Sigmoid colon (tissue), 6 donors: ENCODE measurements at regions not wholly inside any gene's neighbourhood (a gene's known extent, or its start where the extent isn't known, plus 50 kb on each side); places are given as distances from the start of the nearest gene placed in this dataset.
"Not testable (repeated sequence)": the region's sequence is repeated elsewhere in the genome, so short reads cannot be mapped to it uniquely, and the experiment has no call there.

Experiments used
- DNase-seq: peaks from one replicate; pipeline ENCODE4 v3.0.0-alpha.2; 2019
- H3K27ac ChIP-seq, 4 donors: fragments of 200-600 bp; sonication (generic); one replicate each; pipeline ENCODE4 v1.5.1; 2016 to 2019; ENCODE audit warnings: mild to moderate bottlenecking in 1 of 4
- H3K27me3 ChIP-seq, 3 donors: fragments of 200-600 bp; sonication (generic); one replicate each; pipeline ENCODE4 v1.5.1; 2019; ENCODE audit warnings: mild to moderate bottlenecking in 1 of 3
- H3K36me3 ChIP-seq, 4 donors: fragments of 200-600 bp; sonication (generic); one replicate each; pipeline ENCODE4 v1.5.1; 2016 to 2019
- H3K4me1 ChIP-seq, 4 donors: fragments of 200-600 bp; sonication (generic); one replicate each; pipeline ENCODE4 v1.5.1; 2017 to 2019
- H3K4me3 ChIP-seq, 4 donors: fragments of 200-600 bp; sonication (generic); one replicate each; pipeline ENCODE4 v1.5.1; 2017 to 2019; ENCODE audit warnings: mild to moderate bottlenecking in 2 of 4, moderate library complexity in 1 of 4
- H3K9me3 ChIP-seq, 4 donors: fragments of 200-600 bp in 3 of 4; sonication (generic) in 3 of 4; one replicate each; pipeline versions ENCODE4 v1.5.1 to v1.6.1; 2013 to 2019
- CTCF ChIP-seq, 4 experiments: fragments of 450-650 bp in 3 of 4; fragments of 200-600 bp in 1 of 4; IDR thresholded peaks; one replicate each; pipeline ENCODE4 v1.5.1; 2016 to 2019; ENCODE audit warnings: antibody characterized with exemption in 4 of 4, mild to moderate bottlenecking in 3 of 4, moderate library complexity in 2 of 4
- EP300 ChIP-seq, 4 donors: sonication (generic); formaldehyde crosslinking; IDR thresholded peaks; one replicate each; pipeline ENCODE4 v1.6.1; 2017; ENCODE audit warnings: antibody characterized with exemption in 4 of 4
- POLR2A ChIP-seq, 2 donors: fragments of 450-650 bp; IDR thresholded peaks; one replicate each; pipeline ENCODE4 v1.6.1; 2016; ENCODE audit warnings: antibody characterized with exemption in 2 of 2, mild to moderate bottlenecking in 2 of 2, moderate library complexity in 2 of 2
- POLR2AphosphoS5 ChIP-seq, 4 donors: sonication (generic); formaldehyde crosslinking; IDR thresholded peaks; one replicate each; pipeline ENCODE4 v1.6.1; 2017; ENCODE audit warnings: antibody characterized with exemption in 4 of 4
- WGBS, 2 donors: extraction: QIAGEN DNeasy Blood & Tissue Kit; methylation state at CpG; one replicate each; pipeline ENCODE4 v1.1.7; 2013; 5-methylcytosine and 5-hydroxymethylcytosine counted together
- intact Hi-C: fragments of 100-400 bp; cut with DNase I; formaldehyde crosslinking; loops from one replicate; pipeline ENCODE4 v1.15.1; 2023
- donor health status: healthy with polysubstance abuse.
- donor health status: healthy.

- Histone ChIP-seq H3K9me3 (no peaks in the 10 kb centered on the region), H3K36me3 (no peaks in the 10 kb centered on the region), H3K27me3 (no peaks in the 10 kb centered on the region), H3K4me3 (no peak overlapping the region), H3K4me1 (no peaks in the 10 kb centered on the region), H3K27ac (no peak overlapping the region)
- TF ChIP-seq POLR2A (IDR thresholded peaks at IDR 0.05) (no peak), POLR2AphosphoS5 (IDR thresholded peaks at IDR 0.05) (no peak), EP300 (IDR thresholded peaks at IDR 0.05) (no peak), CTCF (IDR thresholded peaks at IDR 0.05) (no peak)
- WGBS, 2 donors, result 82 to 87% methylated on average over 4 of the region's 4 CpGs
- intact Hi-C loops, result no loop called here
- no peak for DNase-seq
These were observed 230.5 kb downstream of the TM9SF2 start for GRCh38 chr13:99731747-99732146.

DNA sequence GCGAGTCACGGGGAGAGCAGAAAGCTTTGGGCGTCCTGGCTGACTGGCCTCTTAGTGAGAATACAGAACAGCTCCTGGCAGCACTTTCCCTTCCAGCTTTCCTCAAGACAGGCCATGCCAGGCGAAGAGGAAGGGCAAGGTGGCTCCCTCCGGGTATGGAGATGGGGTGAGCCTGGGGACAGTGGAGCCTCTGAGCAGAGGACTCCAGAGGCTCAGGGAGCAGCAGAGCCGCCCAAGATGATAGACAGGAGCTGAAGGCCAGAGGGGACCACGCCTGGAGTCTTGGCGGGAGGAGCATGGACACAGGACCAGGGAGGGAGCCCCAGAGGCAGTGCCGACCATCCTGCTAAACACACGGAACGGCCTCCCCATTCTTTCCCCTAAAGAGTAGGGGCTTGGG is 229.1 kb downstream of the TM9SF2 start:
- intact Hi-C loops, result no loop called here
- no peaks in the 10 kb centered on the region for H3K9me3 ChIP-seq
- 96 to 97% methylated on average over 11 of the region's 11 CpGs for WGBS, 2 donors

GRCh38 chr13:99729745-99730144 is 228.5 kb downstream of the TM9SF2 start:
- Histone ChIP-seq H3K9me3 (no peaks in the 10 kb centered on the region), H3K27me3 (no peaks in the 10 kb centered on the region), H3K4me3 (no peak overlapping the region), H3K27ac (no peak overlapping the region), H3K36me3 (no peaks in the 10 kb centered on the region), H3K4me1 (no peaks in the 10 kb centered on the region)
- TF ChIP-seq POLR2AphosphoS5 (IDR thresholded peaks at IDR 0.05) (no peak), CTCF (IDR thresholded peaks at IDR 0.05) (no peak), POLR2A (IDR thresholded peaks at IDR 0.05) (no peak), EP300 (IDR thresholded peaks at IDR 0.05) (no peak)
- WGBS, 2 donors, result 95 to 96% methylated on average over 16 of the region's 16 CpGs
- intact Hi-C loops, result no loop called here
- DNase-seq, result no peak

More for the DNA sequence above, 229.1 kb downstream of the TM9SF2 start:
- no peaks in the 10 kb centered on the region for H3K36me3 ChIP-seq
- no peaks in the 10 kb centered on the region for H3K4me1 ChIP-seq
- no peak for DNase-seq
- H3K4me3 ChIP-seq, result no peak overlapping the region
- no peaks in the 10 kb centered on the region for H3K27me3 ChIP-seq
- H3K27ac ChIP-seq, result no peak overlapping the region
- TF ChIP-seq POLR2AphosphoS5 (IDR thresholded peaks at IDR 0.05), result no peak
- TF ChIP-seq POLR2A (IDR thresholded peaks at IDR 0.05), result no peak
- TF ChIP-seq CTCF (IDR thresholded peaks at IDR 0.05), result no peak
- no peak for TF ChIP-seq EP300 (IDR thresholded peaks at IDR 0.05)

- H3K9me3 ChIP-seq, intact Hi-C loops, H3K4me1 ChIP-seq, H3K27me3 ChIP-seq, H3K36me3 ChIP-seq, H3K4me3 ChIP-seq, DNase-seq, H3K27ac ChIP-seq: not testable (repeated sequence)
- 81 to 89% methylated on average over 6 of the region's 6 CpGs for WGBS, 2 donors
These were observed 226.4 kb downstream of the TM9SF2 start for GRCh38 chr13:99727651-99728050.

GRCh38 chr13:99726282-99726894 is 225.1 kb downstream of the TM9SF2 start:
- TF ChIP-seq POLR2A (IDR thresholded peaks at IDR 0.05), result no peak
- TF ChIP-seq CTCF (IDR thresholded peaks at IDR 0.05), result no peak
- no peak for TF ChIP-seq POLR2AphosphoS5 (IDR thresholded peaks at IDR 0.05)
- TF ChIP-seq EP300 (IDR thresholded peaks at IDR 0.05), result no peak
- no peak for DNase-seq
- intact Hi-C loops, result no loop called here
- no peaks in the 10 kb centered on the region for H3K36me3 ChIP-seq
- H3K4me3 ChIP-seq, result no peak overlapping the region
- 94 to 96% methylated on average over 10 of the region's 10 CpGs for WGBS, 2 donors
- no peak overlapping the region for H3K27ac ChIP-seq
- H3K27me3 ChIP-seq, result no peaks in the 10 kb centered on the region
- H3K4me1 ChIP-seq, result no peaks in the 10 kb centered on the region
- no peaks in the 10 kb centered on the region for H3K9me3 ChIP-seq
